Right lung (tissue), 2 donors: ENCODE measurements at regions not wholly inside any gene's neighbourhood (a gene's known extent, or its start where the extent isn't known, plus 50 kb on each side); places are given as distances from the start of the nearest gene placed in this dataset.

Experiments
- DNase-seq, 2 donors: peaks; one replicate each; pipeline ENCODE4 v3.0.0-alpha.2; 2013

DNA sequence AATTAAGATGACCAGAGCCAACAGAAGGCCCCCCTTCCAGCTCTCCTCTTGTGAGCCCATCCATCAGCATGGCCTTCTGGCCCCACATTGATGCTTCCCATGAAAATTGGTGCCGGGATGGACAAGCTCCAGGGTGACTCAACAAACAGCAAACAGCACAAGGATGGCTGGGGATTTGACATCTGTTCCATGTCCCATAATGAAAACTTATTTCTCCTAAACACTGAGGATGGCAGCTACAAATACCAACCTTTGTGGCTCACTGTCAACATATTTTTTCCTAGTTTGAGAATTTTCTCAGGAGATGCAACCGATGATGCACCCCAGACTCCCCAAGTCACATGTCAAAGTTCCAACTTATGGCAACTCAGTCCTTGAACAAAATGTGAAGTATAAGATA is 169.6 kb upstream of the SIX2 start:
- no peak for DNase-seq

DNA sequence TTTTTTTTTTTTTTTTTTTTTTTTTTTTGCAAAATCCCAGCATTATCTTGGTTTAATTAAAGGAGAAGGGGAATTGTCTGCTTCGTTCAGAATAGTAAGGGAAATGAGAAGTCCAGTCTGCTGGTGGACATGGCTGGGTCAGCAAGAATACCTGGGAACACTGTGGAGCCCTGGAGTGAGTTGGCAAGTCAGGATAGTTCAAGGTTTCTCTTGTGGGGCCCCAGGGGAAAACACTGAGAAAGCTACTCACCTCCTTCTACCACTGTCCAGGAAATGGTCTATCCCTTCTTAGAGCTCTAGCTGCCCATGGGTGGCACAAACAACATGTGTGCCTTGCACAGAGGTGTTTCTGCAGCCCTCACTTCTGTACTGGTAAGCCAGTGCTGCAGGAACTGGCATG is 169.1 kb upstream of the SIX2 start:
- DNase-seq: no peak

- no peak for DNase-seq
These were observed 168.6 kb upstream of the SIX2 start for GRCh38 chr2:45177870-45178269.

GRCh38 chr2:45176390-45176789 is 167.1 kb upstream of the SIX2 start:
- no peak for DNase-seq

DNA sequence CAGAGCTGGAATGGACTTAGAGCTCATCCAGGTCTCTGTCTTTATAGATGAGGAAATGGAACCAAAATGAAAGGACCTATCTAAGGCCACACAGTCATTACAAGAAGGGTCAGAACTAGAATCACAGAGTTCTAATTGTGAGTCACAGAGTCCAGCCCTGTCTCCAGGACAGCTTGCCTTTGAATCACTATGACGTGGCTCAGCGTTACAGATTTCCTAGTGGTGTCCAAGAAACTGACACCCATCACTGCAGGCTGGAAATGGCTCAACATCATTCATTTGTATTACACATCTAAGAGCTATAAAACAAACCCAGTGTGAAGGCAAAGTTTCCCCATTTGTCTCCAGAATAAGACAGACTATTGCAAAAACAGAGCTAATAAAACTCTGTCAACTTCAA is 164.3 kb upstream of the SIX2 start:
- DNase-seq: no peak

DNA sequence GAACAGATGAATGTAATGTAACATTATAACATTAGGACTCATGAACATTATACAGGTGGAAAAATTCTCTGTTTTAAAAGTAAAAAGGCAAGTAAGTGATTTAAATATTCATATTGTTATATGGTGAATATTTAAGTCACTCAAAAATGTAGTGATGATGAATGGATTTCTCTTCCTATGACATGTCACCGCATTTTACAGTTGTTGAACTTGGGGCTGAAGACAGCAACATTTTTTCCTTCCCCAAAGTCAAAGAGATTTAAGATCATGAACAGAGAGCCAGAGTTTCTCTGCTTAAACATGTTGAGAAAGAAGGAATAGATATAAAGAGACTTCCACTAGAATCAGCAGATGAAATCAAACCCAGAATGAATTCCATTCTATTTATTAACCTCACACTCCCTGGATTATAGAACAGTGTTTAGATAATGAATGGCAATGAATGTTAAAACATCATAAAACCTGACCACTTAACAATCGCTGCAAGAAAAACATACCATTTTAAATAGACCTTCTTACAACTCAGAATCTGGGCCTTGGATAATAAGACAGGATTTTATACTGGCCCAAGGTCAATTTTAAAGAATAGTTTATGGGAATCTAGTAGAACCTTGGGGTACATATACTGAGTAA is 163.6 kb upstream of the SIX2 start:
- DNase-seq: no peak

- DNase-seq: no peak
These were observed 162.9 kb upstream of the SIX2 start for GRCh38 chr2:45172142-45172541.

DNA sequence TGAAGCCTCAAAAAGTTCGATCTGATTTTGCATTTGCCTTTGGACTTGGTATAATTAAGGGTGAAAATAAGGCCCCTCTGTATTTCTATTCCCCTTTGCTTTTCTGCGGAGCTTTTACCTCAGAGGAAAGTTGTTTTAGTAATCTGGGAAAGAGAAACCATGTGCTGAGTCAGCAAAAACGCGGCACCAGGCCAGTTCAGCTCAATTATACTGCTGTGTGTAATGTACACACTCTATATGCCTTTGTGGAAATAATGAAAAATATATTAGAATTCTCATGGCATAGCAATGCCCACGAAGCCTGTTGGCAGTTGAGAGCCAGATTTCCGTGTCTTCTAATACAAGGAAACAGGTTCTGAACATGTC is 161.9 kb upstream of the SIX2 start:
- no peak for DNase-seq

DNA sequence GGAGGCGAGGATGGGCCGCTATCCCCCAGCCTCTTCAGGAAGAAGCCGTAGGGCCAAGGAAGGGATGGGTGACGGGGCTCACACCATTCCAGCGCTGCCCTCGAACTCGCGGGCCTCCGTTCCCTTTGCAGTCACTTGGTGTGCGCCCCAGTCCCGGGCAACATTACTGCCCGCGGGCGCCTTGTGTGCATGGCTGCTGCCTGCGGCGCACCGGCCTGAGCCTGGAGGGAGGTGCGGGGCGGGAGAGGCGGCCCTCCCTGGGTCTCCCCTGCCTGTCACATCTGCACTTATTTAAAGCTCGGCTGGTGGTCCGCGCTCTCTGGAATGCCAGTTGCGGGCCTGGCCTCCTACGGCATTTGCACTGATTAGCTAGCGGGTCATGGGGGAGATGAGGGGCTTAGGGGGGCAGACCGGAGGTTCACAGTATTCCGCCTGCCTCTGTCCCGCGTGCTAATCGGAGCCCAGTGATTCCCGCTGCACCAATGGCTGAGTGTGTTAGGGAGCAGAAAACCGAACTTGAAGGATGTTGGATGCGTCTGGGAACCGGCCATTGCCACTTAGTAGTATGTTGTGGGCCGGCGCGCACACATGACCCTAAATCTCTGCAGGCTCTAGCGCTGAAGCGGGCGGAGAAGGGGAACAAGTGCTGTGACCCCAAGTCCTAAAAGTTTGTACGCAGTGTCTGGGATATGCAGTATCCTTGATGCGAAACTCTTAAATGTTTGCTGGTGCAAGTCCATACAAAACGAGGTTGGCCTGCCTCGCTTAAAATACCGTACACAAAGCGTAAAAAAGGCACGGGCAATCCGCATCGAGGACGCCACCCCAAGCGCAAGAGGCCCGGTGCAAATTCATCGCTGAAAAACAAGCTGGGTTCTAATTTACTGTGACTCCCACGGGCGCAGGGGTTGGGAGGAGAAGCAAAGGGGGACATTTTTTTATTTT is 161.2 kb upstream of the SIX2 start:
- no peak for DNase-seq

DNA sequence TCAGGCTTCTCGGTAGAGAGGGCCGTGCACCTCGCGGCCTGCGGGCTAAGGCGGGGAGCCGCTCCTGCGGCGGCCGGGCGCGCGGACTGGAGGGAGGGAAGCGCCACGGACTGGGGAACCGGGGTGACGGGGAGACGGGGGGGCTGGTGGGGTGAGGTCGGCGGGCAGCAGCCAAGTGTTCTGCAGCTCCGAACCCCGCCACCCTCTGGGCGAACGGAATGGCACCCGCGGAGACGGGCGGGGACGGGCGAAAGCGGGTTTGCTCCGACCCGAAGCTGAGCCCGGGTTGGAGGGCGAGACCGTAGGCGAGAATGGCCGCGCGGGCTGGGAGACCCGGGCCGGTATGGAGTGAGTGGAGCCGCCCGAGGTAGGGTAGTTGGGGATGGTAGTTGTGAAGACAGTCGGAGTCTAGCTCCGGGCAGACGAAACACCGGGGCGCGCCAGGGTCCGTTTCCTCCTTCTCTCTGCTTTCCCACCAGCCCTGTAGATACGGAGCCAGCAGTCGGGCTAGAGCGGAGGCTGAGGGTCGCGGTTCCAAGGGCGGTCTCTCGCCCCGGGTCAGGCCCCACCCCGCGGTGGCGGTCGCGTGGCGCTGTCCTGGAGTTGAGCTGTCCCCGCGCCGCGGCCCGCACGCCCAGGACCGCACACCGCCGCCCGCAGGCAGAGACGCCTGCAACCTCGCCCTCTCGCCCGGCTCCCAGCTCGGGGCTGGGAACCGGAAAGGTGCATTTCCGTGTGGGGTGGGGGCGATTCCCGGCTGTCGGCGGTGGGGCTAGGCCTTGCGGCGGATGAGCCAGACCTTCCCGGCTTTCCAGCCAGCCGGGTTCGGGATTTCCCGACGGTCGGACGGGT is 160.3 kb upstream of the SIX2 start:
- DNase-seq: no peak

GRCh38 chr2:45168711-45169338 is 159.6 kb upstream of the SIX2 start:
- no peak for DNase-seq

- DNase-seq: no peak
These were observed 158.8 kb upstream of the SIX2 start for GRCh38 chr2:45167920-45168629.

DNA sequence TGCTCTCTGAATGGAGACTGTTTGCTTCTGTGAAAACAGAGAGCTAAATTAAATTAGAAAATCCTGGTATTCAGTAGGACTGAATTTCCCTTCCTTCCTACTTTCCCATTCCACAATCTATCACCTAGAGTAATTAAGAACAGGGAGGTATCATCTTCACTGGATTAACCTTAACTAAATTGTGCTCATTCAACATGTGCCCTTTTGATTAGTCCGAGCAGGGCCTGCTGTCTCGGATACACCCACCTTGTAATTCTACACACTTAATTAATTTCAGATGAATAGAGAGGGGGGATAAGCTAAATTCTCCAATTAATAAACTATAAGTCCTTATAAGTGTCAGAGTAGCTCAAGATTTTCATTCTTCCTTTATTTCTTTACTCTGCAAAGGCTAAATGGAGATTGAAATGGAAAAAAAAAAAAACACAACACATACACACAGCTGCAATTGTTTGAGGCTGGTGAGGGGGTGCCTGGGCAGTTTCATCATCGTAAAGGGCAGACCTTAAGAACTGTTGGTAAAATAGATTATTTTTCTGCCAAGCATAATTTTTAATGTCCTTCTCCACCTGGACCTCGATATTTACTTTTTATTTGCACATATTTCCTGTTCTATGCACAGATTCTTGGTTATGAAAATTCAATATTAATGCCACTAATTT is 157.1 kb upstream of the SIX2 start:
- no peak for DNase-seq

DNA sequence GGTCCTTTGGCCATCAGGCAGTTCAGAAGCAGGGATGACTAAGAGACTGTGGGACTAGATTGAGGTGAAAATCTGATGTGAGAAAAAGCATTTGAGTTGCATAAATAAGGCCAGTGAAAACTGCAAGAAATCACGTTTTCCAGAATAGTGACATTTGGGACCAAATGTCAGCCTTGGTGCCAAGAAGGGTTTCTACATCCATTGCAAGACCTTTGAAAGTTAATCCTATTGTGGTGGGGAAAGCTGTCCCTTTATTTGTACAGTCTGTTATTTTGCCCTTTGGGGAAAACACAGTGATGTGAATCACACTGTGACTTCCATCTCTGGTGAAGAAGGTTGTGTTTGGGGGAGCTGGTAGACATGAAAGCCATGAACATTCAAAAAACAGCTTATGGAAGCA is 153.5 kb upstream of the SIX2 start:
- DNase-seq: no peak

DNA sequence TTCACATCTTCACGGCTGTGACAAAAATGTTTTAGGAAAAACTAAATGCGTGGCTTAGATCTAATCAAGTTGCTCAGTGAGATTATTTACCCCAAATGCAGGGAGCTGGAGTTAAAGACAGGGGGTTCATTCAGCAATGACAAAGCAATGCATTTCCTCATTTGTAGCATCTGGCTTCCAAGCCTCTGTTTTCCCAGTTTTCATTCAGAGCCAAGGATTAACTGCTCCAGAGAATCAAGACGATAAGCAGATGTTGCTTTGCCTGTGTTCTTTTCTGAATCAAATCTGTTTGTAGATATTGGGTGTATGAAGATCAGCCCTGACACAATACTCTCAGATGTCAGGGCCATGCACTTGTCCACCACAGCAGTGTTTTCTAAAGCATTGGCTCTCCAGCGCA is 147.4 kb upstream of the SIX2 start:
- DNase-seq: no peak

GRCh38 chr2:45154606-45155155 is 145.4 kb upstream of the SIX2 start:
- no peak for DNase-seq

GRCh38 chr2:45154144-45154543 is 144.9 kb upstream of the SIX2 start:
- DNase-seq: no peak

DNA sequence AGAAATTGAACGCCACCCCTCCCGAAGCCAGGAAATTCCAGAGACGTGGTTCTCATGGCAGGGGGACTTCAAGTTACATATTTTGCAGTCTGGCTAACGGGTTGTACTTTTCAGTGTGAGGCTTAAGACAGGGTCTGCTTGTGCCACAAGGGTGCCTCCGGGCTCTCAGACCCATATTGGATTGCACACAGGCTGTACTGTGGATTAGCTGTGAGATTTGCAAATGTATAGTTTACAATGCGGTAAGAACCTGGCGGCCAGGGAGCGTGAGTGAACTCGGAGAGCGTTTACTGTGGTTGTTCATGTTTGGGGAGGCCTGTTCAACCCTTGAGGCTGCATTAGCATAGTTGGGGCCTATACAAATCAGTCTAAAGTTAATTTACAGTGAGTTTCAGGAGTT is 143.9 kb upstream of the SIX2 start:
- DNase-seq: no peak

DNA sequence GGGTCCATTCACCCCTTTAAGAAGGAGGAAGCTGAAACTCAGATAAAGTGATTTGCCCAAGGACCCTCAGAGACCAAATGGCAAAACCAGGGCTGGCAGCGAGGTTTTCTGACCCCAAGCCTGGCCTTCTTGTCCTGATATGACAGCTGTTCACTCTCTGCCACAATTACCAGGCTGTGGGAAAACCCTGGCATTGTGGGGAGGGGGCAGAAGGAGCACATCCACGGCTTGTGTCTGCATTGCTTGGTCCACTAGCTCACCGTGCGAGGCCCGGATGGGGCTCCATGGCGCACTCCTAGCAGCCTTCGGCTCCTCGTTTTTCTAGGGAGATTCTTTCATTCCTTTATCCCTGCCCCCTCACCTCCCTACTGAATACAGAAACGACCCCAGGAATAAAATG is 143.4 kb upstream of the SIX2 start:
- no peak for DNase-seq

DNA sequence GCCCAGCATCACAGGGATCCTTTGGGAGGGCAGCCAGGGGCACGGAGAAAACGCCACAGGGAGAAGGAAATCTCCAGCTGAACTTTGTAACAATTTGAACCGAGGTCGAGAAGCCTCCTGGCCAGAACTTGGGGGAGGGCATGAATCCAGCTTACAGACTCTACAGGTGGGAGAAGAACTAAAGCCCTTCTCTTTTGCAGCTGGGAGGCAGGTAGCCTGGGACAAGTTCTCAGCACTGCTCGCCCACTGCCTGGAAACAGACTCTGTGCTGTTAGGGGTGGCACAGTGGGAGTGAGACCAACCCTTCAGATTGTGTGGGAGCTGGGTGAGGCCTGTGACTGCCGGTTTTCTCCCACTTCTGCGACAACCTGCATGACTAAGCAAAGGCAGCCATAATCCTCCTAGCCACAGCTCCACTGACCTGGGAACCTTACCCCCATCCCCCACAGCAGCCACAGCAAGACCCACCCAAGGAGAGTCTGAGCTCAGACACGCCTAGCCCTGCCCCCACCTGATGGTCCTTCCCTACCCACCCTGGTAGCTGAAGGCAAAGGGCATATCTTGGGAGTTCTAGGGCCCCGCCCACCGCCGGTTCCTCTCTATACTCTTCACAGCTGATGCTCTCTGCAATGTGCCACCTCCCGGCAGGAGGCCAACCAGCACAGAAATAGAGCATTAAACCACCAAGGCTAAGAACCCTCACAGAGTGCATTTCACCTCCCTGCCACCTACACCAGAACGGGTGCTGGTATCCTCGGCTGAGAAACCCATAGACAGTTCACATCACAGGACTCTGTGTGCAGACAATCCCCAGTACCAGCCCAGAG is 136.0 kb upstream of the SIX2 start:
- no peak for DNase-seq
